GM19467 (cell line): ENCODE measurements at regions not wholly inside any gene's neighbourhood (a gene's known extent, or its start where the extent isn't known, plus 50 kb on each side); places are given as distances from the start of the nearest gene placed in this dataset.

Experiments
- ATAC-seq: cut with Tn5 transposase; IDR thresholded peaks from one replicate; pipeline ENCODE4 v1.9.1; 2021; ENCODE audit warnings: mild to moderate bottlenecking, moderate library complexity; ENCODE audit not compliant: unreplicated experiment

- ATAC-seq: no peak
Observed at GRCh38 chr20:51269671-51270070, 246.8 kb upstream of the KCNG1 start.

- no peak for ATAC-seq
Observed at GRCh38 chr20:51267679-51268078, 244.8 kb upstream of the KCNG1 start.

GRCh38 chr20:51266353-51266752 lies 243.4 kb upstream of the KCNG1 start:
- no peak for ATAC-seq

GRCh38 chr20:51265361-51265760 lies 242.5 kb upstream of the KCNG1 start:
- ATAC-seq: no peak

- ATAC-seq: no peak
Observed at GRCh38 chr20:51262240-51262639, 239.3 kb upstream of the KCNG1 start.

GRCh38 chr20:51259455-51259854 lies 236.5 kb upstream of the KCNG1 start:
- no peak for ATAC-seq

- ATAC-seq: no peak
Observed at GRCh38 chr20:51258582-51259165, 235.8 kb upstream of the KCNG1 start.

- no peak for ATAC-seq
Observed at GRCh38 chr20:51255417-51255816, 232.5 kb upstream of the KCNG1 start.

GRCh38 chr20:51253280-51253679 lies 230.4 kb upstream of the KCNG1 start:
- ATAC-seq: no peak

- ATAC-seq: no peak
Observed at GRCh38 chr20:51249781-51250180, 226.9 kb upstream of the KCNG1 start.

GRCh38 chr20:51249215-51249614 lies 226.3 kb upstream of the KCNG1 start:
- ATAC-seq: no peak

- ATAC-seq: no peak
Observed at GRCh38 chr20:51244466-51244865, 221.6 kb upstream of the KCNG1 start.

GRCh38 chr20:51238675-51239305 lies 215.9 kb upstream of the KCNG1 start:
- no peak for ATAC-seq

- no peak for ATAC-seq
Observed at GRCh38 chr20:51237791-51238190, 214.9 kb upstream of the KCNG1 start.

- no peak for ATAC-seq
Observed at GRCh38 chr20:51237278-51237677, 214.4 kb upstream of the KCNG1 start.

GRCh38 chr20:51236421-51236820 lies 213.5 kb upstream of the KCNG1 start:
- no peak for ATAC-seq

GRCh38 chr20:51233345-51233744 lies 210.4 kb upstream of the KCNG1 start:
- ATAC-seq: no peak

GRCh38 chr20:51230727-51231126 lies 207.8 kb upstream of the KCNG1 start:
- ATAC-seq: no peak

GRCh38 chr20:51228763-51229162 lies 205.9 kb upstream of the KCNG1 start:
- no peak for ATAC-seq

- ATAC-seq: no peak
Observed at GRCh38 chr20:51227744-51228143, 204.8 kb upstream of the KCNG1 start.

GRCh38 chr20:51223183-51223720 lies 200.3 kb upstream of the KCNG1 start:
- no peak for ATAC-seq

- ATAC-seq: no peak
Observed at GRCh38 chr20:51221791-51222408, 199.0 kb upstream of the KCNG1 start.
